ENCODE measurements at regions not wholly inside any gene's neighbourhood (a gene's known extent, or its start where the extent isn't known, plus 50 kb on each side); places are given as distances from the start of the nearest gene placed in this dataset.

DNA sequence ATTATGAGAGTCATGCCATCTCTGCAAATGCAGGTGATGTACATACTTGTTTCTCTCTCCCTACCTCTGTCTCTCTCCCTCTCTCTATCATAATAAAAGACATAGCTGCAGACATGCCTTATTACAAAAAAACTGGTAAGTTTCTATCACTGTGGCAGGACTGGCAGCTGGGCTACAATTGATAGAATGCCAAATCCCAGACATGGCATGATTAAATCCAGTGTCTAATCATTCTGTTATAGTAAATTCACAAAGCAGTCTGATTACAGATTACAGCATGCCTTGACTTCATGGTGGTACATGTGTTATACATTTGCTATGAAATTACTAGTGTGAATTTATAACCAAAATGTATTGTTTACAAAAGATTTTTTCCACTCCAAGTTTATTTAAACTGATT lies 854.7 kb downstream of the TMTC2 start:
- Histone ChIP-seq H3K79me2 (ENCODE audit: insufficient read depth, low read length) (no peaks in the 10 kb centered on the region), H4K20me1 (ENCODE audit: insufficient read depth, low read length) (no peaks in the 10 kb centered on the region), H3K4me1 (ENCODE audit: insufficient read depth, low read length) (no peaks in the 10 kb centered on the region), H3K4me2 (ENCODE audit: low read length) (no peak overlapping the region), H3K27ac (ENCODE audit: low read depth, low read length) (no peak overlapping the region), H3K27me3 (ENCODE audit: insufficient read depth, low read length) (no peaks in the 10 kb centered on the region), H3K36me3 (ENCODE audit: insufficient read depth, low read length) (no peaks in the 10 kb centered on the region), H2AFZ (ENCODE audit: low read depth, low read length) (no peak overlapping the region), H3K9ac (ENCODE audit: low read length) (no peak overlapping the region), H3K4me3 (ENCODE audit: insufficient read depth, low read depth, low read length) (no peak overlapping the region), H3K9me3 (ENCODE audit: insufficient read depth, low read depth, low read length) (no peaks in the 10 kb centered on the region)
- H3K4me1 Mint-ChIP-seq (ENCODE audit: low read depth, unreplicated experiment), result peaks cover 7% of the 10 kb centered on the region
- DNase-seq (ENCODE audit: low read depth) (no peak), FAIRE-seq (no peak)
- no peak overlapping the region for H3K4me3 Mint-ChIP-seq (ENCODE audit: unreplicated experiment)
- no peaks in the 10 kb centered on the region for H3K27me3 Mint-ChIP-seq (ENCODE audit: low read depth, unreplicated experiment)
- no peak overlapping the region for H3K27ac Mint-ChIP-seq (ENCODE audit: unreplicated experiment)
- no peaks in the 10 kb centered on the region for H3K36me3 Mint-ChIP-seq (ENCODE audit: low read depth, unreplicated experiment)
- peaks cover 3% of the 10 kb centered on the region for H3K9me3 Mint-ChIP-seq (ENCODE audit: unreplicated experiment)
- no peak for TF ChIP-seq EZH2 (IDR thresholded peaks at IDR 0.05; ENCODE audit: insufficient read depth, low read length)
- TF ChIP-seq, protein P1, sequence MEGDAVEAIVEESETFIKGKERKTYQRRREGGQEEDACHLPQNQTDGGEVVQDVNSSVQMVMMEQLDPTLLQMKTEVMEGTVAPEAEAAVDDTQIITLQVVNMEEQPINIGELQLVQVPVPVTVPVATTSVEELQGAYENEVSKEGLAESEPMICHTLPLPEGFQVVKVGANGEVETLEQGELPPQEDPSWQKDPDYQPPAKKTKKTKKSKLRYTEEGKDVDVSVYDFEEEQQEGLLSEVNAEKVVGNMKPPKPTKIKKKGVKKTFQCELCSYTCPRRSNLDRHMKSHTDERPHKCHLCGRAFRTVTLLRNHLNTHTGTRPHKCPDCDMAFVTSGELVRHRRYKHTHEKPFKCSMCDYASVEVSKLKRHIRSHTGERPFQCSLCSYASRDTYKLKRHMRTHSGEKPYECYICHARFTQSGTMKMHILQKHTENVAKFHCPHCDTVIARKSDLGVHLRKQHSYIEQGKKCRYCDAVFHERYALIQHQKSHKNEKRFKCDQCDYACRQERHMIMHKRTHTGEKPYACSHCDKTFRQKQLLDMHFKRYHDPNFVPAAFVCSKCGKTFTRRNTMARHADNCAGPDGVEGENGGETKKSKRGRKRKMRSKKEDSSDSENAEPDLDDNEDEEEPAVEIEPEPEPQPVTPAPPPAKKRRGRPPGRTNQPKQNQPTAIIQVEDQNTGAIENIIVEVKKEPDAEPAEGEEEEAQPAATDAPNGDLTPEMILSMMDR (IDR thresholded peaks at IDR 0.05; ENCODE audit: insufficient read depth, low read depth, low read length), result no peak

DNA sequence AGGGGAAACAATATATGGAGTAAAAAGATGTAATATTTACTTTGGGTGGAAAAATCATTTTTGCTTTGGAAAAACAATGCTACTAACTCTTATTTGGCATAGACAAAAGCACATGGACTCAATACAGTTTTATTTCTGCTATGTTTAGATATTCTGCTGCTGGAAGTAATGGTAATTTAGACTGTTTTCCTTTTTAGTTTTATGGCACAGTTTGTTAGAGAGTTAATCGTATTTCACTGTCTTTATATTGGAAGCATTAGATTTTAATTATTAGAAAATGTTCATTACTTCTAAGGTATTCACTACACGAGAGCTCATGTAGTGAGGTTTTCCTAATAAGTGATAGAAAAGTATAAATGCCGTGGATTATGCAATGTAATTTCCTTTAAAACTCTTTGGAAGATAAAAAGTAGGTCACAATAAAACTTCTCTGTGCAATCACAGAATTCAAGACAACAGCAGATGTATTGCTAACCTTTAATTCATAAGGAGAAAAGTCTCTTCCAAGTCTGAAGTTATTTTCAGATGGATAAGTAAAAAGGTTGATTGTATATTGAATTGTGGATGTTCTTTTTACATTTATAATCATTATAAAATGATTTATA lies 851.8 kb downstream of the TMTC2 start:
- H3K4me3 Mint-ChIP-seq (ENCODE audit: unreplicated experiment), result no peak overlapping the region
- TF ChIP-seq, protein P1 (IDR thresholded peaks at IDR 0.05; ENCODE audit: insufficient read depth, low read depth, low read length), result no peak
- no peak for TF ChIP-seq EZH2 (IDR thresholded peaks at IDR 0.05; ENCODE audit: insufficient read depth, low read length)
- no peaks in the 10 kb centered on the region for H3K9me3 ChIP-seq (ENCODE audit: insufficient read depth, low read depth, low read length)
- H3K27me3 Mint-ChIP-seq (ENCODE audit: low read depth, unreplicated experiment), result no peaks in the 10 kb centered on the region
- H3K4me3 ChIP-seq (ENCODE audit: insufficient read depth, low read depth, low read length), result no peak overlapping the region
- H2AFZ ChIP-seq (ENCODE audit: low read depth, low read length), result no peak overlapping the region
- H3K27ac ChIP-seq (ENCODE audit: low read depth, low read length), result no peak overlapping the region
- H3K4me1 ChIP-seq (ENCODE audit: insufficient read depth, low read length), result no peaks in the 10 kb centered on the region
- H3K36me3 ChIP-seq (ENCODE audit: insufficient read depth, low read length), result no peaks in the 10 kb centered on the region
- peaks cover 16% of the 10 kb centered on the region for H3K4me1 Mint-ChIP-seq (ENCODE audit: low read depth, unreplicated experiment)
- no peak overlapping the region for H3K4me2 ChIP-seq (ENCODE audit: low read length)
- H3K27me3 ChIP-seq (ENCODE audit: insufficient read depth, low read length), result no peaks in the 10 kb centered on the region
- no peaks in the 10 kb centered on the region for H3K9me3 Mint-ChIP-seq (ENCODE audit: unreplicated experiment)
- no peak for DNase-seq (ENCODE audit: low read depth)
- FAIRE-seq, result no peak
- H4K20me1 ChIP-seq (ENCODE audit: insufficient read depth, low read length), result no peaks in the 10 kb centered on the region
- no peak overlapping the region for H3K9ac ChIP-seq (ENCODE audit: low read length)
- H3K79me2 ChIP-seq (ENCODE audit: insufficient read depth, low read length), result no peaks in the 10 kb centered on the region
- H3K27ac Mint-ChIP-seq (ENCODE audit: unreplicated experiment), result no peak overlapping the region
- no peaks in the 10 kb centered on the region for H3K36me3 Mint-ChIP-seq (ENCODE audit: low read depth, unreplicated experiment)

DNA sequence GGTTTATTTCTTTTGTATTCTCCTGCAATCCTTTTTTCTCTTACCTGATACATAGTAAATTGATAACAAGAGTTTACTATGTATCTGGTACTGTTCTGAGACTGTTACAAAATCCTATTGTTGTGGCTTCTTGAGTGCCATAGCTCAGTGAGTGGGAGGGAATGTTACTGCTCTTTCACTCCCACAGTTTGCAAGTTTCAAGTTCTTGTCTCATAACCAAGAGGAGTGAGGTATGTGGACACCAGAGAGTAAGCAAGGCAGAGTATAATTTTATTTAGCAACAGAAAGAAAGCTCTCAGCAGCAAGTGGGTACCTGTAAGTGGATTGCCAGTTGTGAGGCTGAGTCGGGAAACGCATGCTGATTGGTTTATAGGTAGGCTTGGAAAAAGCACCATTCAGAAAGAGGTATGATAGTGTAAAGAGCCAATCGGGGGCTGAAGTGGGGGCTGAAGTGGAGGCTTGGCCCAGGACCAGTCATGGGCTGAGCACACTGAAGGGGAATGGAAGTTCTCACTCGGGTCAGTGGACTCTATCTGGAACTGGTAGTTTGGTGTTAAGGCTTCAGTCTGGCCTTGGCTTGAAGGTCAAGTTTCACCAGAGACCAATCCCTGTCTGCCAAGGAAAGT lies 850.8 kb downstream of the TMTC2 start:
- Mint-ChIP-seq H3K27me3 (ENCODE audit: low read depth, unreplicated experiment) (no peaks in the 10 kb centered on the region), H3K36me3 (ENCODE audit: low read depth, unreplicated experiment) (no peaks in the 10 kb centered on the region), H3K4me3 (ENCODE audit: unreplicated experiment) (no peak overlapping the region), H3K9me3 (ENCODE audit: unreplicated experiment) (no peaks in the 10 kb centered on the region), H3K27ac (ENCODE audit: unreplicated experiment) (peak overlapping the region; percentile 38), H3K4me1 (ENCODE audit: low read depth, unreplicated experiment) (peaks cover 16% of the 10 kb centered on the region)
- H3K27me3 ChIP-seq (ENCODE audit: insufficient read depth, low read length), result no peaks in the 10 kb centered on the region
- DNase-seq (ENCODE audit: low read depth), result no peak
- H3K4me1 ChIP-seq (ENCODE audit: insufficient read depth, low read length), result no peaks in the 10 kb centered on the region
- no peak for FAIRE-seq
- no peaks in the 10 kb centered on the region for H3K79me2 ChIP-seq (ENCODE audit: insufficient read depth, low read length)
- H4K20me1 ChIP-seq (ENCODE audit: insufficient read depth, low read length), result no peaks in the 10 kb centered on the region
- no peak overlapping the region for H3K4me2 ChIP-seq (ENCODE audit: low read length)
- H3K36me3 ChIP-seq (ENCODE audit: insufficient read depth, low read length), result no peaks in the 10 kb centered on the region
- H3K27ac ChIP-seq (ENCODE audit: low read depth, low read length), result no peak overlapping the region
- TF ChIP-seq EZH2 (IDR thresholded peaks at IDR 0.05; ENCODE audit: insufficient read depth, low read length), result no peak
- TF ChIP-seq, protein P1 (IDR thresholded peaks at IDR 0.05; ENCODE audit: insufficient read depth, low read depth, low read length), result no peak
- H3K4me3 ChIP-seq (ENCODE audit: insufficient read depth, low read depth, low read length), result no peak overlapping the region
- H2AFZ ChIP-seq (ENCODE audit: low read depth, low read length), result no peak overlapping the region
- no peak overlapping the region for H3K9ac ChIP-seq (ENCODE audit: low read length)
- H3K9me3 ChIP-seq (ENCODE audit: insufficient read depth, low read depth, low read length), result no peaks in the 10 kb centered on the region

Data from astrocyte (in vitro differentiated cells and primary cell).